GM19397 (cell line): ENCODE measurements at regions not wholly inside any gene's neighbourhood (a gene's known extent, or its start where the extent isn't known, plus 50 kb on each side); places are given as distances from the start of the nearest gene placed in this dataset.

Experiments used
- ATAC-seq: cut with Tn5 transposase; IDR thresholded peaks from one replicate; pipeline ENCODE4 v1.9.1; 2021; ENCODE audit warnings: mild to moderate bottlenecking, moderate library complexity; ENCODE audit not compliant: unreplicated experiment

DNA sequence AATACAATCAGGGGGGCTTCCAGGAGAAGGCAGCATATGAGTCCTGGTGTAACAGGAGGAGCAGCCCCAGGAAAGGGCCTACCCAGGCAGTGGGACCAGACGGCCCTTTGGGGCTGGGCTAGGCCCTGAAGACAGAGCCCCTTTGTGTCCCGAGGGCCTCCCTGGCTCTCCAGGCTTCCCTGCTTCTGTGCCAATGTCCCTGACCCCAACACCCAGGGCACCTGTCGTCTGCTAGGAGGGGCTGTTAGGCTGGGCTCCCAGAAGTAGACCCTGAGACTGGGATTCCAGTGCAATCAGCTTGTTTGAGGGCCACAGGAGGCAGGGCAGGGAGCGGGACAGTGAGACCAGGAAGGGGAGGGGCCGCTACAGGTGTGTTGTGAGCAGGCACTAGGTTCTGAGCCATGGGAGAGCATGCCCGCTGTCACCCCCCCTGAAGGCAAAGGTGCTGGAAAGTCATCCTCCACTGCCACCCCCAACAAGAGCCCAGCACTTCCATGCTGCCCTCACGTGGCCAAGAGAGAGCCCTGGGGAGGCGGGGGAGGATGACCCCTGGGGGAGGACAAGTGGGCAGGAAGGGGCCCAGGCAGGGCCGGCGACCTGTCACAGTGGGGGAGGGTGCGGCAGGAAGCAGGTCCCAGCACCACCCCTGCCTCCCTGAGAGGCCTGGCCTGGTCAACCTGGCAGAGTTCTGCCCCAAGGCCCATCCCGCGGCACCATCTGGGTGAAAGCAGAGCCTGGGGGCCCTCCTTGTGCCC, 64.8 kb downstream of the ADRA2C start:
- no peak for ATAC-seq

DNA sequence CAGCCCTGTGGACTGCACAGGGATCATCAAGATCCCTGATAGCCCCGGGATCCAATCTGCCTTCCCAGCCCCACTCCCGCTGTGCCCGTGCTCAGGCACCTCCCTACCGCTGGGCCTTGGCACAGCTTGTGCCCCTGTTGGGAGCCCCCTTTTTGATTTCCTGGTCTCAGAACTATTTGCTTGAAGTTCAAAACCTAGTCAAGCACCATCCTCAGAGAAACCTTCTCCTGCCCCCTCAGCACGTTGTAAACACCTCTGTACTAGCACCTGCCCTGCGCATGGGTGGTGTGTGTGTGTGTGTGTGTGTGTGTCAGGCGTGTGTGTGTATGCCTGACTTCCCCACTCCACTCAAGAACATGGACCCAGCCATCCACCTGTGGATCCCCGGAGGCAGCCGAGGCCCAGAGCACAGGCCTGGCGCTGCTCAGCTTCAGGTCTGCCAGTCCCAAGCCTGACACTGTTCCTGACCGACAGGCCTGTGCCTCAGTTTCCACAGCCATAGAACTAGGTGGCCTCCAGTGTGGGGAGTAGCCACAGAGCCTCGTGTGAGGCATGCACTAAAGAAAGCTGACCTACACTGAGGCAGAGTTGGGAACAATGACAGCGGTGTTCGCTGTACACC, 65.5 kb downstream of the ADRA2C start:
- ATAC-seq = no peak

DNA sequence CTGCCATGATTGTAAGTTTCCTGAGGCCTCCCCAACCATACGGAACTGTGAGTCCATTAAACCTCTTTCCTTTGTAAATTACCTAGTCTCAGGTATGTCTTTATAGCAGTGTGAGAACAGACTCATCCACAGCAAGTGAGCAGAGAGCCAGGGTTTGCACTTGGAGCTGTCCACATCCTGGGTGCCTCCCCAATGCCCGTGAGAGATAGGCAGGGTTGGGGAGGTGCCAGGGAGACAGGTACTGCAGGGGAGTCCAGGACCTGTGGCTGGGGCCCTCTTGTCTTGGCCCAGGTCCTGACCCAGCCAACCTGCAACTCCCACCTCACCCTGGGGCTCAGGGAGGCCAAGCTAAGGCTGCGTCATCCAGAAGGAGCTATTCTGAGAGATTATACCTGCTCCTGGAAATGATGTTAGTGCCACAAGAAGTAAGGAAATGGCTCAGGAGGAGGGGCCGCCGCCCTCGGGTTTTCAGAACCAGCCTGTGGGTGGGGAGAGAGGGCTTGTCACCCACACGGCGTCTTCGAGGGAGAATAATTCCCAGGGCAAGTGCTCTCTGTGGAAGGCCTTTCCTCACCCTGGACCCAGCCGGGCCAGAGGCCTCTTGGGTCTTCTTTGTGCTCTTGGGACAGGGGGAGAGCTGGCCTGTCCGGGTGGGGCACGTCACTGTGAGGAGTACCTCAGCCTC, 66.5 kb downstream of the ADRA2C start:
- ATAC-seq = no peak

DNA sequence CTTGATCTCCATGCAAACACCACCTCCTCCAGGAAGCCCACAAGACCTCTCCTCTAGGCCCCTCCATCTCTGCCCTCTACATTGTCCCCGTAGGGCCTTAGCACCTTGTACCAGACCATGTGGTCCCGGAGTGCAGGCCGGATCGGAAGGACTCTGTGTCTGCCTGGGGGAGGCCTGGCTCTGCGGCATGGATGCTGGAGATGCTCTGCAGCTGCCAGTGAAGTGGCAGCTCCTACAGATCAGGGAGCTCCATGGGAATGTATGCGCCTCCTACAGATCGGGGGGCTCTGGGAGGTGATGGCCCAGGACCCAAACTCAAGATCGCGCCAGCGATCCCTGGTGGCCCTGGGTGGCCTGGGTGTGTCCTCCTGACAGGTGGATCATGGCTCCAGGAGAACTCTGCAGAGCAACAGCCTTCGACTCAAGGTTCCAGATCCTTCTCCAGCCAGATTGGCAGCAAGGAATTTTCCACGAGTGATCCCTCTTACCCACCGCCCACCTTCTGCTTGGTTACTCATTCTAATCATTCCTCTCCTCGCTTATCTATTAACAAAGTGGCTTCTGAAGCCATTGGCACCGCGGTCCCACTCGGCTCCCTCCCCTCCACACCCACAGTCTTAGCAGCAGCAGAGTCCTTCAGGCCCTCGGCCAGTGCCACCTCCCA, 67.3 kb downstream of the ADRA2C start:
- no peak for ATAC-seq

DNA sequence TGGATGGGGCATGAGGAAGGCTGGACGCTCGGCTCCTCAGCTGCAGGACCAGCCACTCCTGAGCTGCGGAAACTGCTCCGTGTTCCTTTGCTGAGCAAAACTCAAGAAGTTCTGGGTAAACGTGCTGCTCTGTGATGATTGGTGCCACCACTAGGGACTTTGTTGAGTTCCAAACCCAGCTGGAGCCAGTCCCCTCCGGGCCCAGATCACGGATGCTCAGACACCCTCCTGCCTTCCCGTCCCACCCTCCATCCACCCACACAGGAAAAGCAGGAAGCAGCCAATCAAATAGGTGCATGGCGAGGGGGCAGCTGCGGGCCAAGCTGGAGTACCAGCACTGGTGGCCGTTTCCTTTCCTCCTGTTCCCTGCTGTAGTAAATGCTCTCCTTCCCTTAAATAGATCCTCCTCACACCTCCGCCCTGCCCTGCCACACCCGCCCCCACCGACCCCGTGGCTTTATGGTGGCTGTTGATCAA, 68.0 kb downstream of the ADRA2C start:
- ATAC-seq = no peak

DNA sequence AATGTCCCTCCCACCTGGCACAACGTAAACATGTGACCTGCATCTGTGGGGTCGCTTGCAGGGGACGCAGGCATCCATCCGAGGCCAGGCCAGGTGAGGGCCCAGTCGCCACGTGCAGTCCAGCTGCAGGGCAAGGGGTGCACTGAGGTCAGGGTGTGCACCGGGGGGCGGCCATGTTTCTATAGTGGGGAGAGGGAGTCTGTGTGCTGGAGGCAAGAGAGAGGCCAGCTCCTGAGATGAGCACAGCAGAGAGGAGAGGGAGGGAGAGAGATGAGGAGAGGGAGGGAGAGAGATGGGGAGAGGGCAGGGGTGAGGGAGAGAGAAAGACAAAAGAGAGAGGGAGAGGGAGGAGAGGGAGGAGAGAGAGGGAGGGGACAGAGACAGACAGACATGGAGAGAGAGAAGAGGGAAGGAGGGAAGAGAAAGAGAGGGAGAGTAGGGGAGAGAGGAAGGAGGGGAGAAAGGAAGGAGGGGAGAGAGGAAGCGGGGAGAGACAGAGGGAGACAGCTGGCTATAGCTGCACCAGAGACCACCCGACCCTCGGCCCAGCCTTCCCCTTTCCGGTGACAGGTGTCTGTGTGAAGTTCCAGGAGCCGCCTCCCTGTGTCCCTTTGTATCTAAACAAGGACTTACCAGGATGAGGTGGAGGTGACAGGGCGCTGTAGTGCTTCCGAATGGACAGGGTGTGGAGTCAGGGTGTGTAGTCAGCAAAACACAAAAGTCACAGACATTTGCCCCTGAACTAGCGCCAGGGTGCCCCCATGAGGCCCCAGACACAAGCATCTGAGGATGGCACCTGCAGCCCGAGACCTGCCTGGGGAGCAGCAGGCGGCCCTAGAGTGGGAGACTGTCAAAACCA, 68.7 kb downstream of the ADRA2C start:
- no peak for ATAC-seq

DNA sequence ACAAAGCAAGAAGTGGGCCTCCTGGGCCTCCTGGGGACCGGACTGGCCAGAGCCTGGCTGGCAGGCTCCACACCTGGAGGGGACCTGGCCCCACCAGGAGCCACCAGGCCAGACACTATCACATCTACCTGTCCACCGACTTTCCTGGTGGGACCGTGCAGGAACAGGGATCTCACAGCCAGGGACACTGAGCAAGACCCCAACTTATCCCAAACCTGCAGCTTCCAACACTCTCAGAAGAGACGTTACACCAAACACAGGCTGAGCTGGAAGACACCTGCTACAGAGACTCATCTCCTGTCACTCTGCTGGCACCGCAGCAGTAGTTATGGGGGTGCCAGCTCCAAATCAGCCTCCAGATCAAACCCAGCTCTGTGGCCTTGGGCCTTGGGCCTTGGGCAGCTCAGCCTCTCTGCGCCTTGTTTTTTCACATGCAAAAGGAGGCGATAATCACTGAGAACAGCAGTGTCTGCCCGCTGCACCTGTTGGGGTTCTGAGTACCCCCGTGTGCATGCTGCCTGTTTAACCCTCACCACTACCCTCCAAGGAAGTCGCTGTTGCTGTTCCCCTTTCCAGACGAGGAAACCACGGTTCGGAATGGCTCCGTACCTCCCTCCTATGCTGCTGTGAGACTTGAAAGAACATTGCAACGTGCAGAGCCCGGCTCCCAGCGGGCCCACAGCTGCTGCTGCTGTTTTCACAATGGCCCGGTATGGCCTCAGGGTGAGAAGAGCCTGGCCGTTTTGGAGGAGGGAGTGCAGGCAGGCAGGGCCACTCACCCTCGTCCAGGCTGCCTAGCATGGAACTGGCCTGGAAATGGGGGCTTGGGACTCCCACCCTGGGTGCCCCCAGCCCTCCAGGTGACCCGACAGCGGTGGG, 69.6 kb downstream of the ADRA2C start:
- ATAC-seq = no peak

DNA sequence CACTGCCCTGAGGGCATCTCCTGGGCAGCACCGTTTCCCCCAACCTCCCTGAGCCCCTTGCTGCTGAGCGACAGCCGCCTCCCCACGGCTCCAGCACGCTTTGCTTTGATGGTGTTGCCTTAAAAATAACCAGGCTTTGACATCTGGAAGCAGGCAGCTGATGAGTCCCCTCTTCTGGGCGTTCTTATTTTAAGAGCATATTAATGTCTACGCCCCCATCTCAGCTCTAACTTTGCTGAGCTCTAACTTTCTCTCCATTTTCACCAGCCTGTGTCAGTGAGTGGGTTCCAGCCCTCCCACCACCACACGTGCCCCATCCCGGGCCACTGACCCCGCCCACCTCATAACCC, 70.2 kb downstream of the ADRA2C start:
- ATAC-seq = no peak

DNA sequence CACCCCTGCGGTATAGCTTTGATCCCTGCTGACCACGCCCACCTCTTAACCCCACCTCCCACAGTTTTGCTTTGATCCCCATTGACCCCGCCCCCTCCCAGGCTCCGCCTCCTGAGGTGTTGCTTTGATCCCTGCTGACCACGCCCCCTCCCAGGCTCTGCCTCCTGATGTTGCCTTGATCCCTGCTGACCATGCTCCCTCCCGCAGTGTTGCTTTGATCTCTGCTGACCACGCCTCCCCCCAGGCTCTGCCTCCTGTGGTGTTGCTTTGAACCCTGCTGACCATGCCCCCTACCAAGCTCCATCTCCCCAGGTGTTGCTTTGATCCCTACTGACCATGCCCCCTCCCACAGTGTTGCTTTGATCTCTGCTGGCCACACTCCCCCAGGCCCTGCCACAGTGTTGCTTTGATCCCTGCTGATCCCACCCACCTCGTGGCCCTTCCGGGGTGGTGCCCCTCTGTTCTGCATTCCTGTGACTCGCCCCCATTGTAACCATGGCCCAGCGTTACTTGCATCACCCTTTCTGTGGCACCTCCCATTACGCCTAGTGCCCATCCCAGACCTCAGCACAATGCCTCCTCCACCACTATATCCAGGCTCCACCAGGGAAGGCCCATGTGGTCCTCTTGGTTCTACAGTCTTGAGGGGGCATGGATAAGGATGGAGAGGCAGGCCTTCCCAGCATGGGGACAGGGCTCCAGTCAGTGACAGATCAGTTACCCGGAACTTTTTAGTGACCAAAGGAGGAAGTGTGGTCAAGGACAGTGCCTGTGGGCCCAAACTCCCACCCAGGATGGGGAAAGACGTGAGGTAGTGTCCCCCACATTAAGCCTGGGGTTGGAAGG, 70.8 kb downstream of the ADRA2C start:
- no peak for ATAC-seq

DNA sequence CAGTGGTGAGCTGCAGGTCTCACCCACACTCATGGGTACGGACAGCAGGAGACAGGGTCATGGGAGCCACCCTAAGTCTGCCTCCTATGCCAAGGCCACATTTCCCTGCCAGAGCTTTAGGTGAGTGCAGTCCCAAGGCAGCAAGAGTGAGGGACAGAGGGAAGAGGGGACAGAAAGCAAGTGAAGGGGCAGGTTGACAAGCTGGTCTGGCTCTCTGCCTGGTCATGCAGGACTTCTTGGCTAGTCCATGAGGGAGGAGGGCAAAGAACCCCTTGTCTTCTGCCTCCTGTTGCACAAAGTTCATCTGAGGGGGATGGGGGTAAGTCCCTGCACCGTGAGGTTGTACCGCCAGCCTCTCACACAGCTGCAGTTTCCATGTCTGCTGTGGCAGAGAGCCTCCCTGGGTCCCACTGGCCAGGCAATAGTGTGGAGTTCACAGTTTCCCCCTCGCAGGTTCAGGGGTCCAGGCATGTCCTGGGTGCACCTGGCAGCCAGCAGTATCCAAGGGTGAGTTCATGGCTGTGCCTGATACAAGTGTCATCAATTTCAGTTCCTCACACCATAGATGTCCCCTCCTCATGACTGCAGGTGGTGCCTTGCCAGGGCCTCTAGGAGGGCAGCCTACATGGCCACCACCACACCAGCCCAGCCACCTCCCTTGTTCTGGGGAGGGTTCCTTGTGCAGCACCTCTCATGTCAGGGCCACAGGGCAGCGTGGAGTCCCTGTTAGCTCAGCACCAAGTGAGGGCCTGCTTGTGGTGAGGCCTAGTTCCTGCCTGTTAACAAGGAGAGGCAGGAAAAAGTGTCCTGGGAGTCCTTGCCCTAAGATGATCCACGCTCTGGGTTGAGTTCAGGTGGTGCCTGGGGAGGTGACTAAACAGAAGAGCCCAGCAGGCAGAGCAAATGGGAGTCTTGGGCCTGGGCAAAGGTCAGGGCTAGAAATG, 72.5 kb downstream of the ADRA2C start:
- no peak for ATAC-seq

DNA sequence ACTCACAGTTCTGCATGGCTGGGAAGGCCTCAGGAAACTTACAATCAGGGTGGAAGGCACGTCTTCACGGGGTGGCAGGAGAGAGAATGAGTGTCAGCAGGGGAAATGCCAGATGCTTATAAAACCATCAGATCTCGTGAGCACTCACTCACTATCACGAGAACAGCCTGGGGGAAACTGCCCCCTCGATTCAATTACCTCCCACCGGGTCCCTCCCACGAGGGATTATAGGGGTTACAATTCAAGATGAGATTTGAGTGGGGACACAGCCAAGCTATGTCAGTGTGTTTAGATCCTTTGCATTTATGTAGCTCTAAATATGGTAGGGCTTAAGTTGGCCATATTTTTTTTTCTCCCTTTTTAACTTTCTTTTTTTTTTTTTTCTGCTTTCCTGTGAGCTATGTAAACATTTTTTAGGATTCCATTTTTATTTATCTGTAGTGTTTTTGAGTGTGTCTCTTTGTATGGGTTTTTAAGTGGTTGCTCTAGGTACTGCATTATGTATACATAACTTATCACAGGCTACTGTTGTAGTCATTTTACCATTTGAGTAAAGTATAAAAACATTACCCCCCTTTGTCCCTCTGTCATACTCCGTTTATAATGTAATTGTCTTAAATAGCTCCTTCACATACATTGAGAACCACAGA, 79.0 kb downstream of the ADRA2C start:
- no peak for ATAC-seq

DNA sequence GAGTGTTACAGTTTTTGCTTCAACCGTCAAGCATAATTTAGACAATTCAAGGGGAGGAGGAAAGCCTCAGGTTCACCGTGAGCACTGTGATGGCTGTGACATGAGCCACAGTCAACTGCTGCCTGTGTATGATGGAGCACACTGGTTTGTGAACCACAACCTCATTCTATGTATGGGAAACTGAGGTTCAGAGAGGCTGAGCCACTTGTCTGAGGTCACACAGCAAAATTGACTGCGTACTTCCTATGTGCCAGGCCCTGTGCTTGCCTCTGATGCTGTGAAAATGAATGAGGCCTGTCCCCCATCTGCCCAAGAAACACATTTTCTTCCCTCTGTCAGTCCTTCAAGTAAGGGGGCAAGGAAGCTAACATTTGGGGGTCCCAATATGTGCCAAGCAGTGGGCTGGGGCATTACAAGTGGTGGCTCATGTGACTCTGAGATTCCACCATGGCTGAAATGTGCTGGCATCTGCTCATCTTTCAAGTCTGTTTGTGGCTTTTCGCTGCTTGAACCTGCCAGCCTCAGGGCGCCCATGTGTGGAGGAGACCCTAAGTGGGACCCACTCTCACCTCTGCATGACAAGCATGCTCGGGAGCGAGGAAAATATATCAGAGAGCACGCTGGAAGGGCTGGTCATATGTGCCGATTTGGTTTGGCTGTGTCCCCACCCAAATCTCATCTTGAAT, 79.7 kb downstream of the ADRA2C start:
- ATAC-seq = no peak

DNA sequence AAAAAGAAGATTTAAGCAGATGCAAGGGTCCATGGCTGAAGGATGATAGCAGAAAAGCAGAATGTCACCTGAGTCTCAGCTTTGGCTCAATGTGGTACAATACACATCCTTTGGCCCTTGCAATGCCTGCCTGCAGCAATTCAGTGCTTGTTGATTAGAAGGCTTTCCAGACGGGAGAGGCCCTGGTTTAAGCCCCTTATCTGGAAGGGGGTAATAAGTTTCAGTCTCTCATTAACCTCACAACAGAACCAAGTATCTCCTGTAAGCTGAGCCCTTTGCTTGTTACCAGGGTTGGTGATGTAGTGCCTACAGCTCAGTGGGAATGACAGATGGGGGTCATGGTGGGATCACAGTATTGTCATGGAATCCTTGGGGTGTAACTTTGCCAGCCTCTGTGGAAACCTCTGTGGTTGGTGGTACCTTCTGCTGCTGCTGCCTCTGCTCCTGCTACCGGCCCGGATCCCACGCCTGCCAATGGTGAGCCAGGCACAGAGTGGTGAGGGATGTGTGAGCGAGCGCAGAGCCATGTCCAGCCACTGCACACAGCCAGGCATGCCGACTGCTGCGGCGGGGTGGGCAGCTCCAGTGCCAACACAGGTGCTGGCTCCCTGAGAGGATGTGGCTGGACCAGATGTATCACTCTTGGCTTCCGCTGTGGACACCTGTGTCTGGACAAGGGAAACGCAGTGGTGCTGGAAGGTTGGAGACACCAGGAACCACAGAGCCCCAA, 81.2 kb downstream of the ADRA2C start:
- ATAC-seq = no peak

DNA sequence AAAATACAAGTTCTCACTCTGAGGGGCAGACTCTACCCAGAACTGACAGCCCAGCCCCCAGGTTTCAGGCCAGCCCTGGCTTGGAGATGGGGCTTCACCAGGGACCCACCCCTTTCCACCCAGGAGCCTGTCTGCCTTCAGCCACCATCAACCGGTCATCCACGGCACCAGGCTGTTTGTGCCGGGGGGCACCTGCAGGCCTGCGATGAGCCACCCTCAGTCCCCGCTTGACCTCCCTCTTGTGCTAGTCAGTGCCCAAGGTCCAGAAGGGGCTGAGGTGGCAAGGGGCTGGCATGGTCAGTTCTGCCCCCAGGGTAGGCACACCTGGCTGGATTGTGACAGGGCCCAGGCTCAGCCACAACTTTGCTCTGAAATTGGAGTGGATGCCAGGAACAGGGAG, 82.1 kb downstream of the ADRA2C start:
- ATAC-seq = no peak

DNA sequence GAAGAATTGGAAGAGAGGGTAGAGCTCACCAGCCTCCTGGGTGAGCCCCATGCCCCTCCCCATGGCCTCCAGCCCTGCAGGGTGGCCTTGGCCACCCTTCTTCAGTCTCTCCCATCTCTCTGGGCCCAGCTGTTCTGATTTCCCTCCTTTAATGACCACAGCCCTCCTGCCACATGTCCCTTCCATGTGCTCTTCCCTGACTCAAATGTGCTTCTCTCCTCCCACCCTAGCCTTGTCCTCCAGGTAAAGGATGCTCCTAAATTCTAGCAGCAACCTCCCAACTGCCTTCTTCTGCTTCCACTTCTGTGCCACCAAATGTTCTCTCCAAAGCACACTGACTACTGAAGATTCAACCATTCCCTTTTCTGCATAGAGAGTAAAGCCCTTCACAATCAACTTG, 83.0 kb downstream of the ADRA2C start:
- ATAC-seq = no peak

DNA sequence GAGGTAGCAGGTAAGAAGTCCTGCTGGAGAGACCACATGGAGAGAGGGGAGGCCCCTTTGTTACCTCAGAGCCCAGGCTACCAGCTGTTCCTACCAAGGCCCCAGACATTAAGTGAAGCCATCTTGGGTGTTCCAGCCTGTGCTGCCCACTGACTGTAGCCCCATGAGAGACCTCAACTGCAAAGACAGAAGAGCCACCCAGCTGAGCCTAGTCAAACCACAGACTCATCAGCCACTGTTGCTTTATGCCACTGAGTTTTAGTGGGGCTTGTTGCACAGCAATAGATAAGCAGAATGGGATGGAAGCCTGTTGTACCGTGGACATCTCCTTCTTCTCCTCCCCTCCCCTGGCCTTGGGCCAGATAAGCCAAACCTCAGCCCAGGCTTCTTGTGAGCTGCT, 83.9 kb downstream of the ADRA2C start:
- ATAC-seq = no peak
